Activated naive CD4-positive, alpha-beta T cell treated with anti-CD3 and anti-CD28 coated beads for 36 hours (primary cell): ENCODE measurements at regions not wholly inside any gene's neighbourhood (a gene's known extent, or its start where the extent isn't known, plus 50 kb on each side); places are given as distances from the start of the nearest gene placed in this dataset.

Source experiments
- CTCF ChIA-PET: fragments of 350-600 bp; sonication (Branson Sonifier 250); formaldehyde crosslinking; loops from one replicate; lab custom pipeline; 2021; ENCODE audit warnings: antibody characterized with exemption; lab: Charles Lee
- DNase-seq: peaks from one replicate; pipeline ENCODE4 v3.0.0-alpha.2; 2020
- H3K27ac Mint-ChIP-seq: one replicate; pipeline ENCODE4 v1.8.0; 2021; ENCODE audit warnings: mild to moderate bottlenecking, mixed read lengths
- H3K27me3 Mint-ChIP-seq: one replicate; pipeline ENCODE4 v1.8.0; 2021; ENCODE audit warnings: low read depth, mixed read lengths
- H3K36me3 Mint-ChIP-seq: one replicate; pipeline ENCODE4 v1.8.0; 2021; ENCODE audit warnings: low read depth, mixed read lengths
- H3K4me1 Mint-ChIP-seq: one replicate; pipeline ENCODE4 v1.8.0; 2021; ENCODE audit warnings: low read depth, mixed read lengths
- H3K4me3 Mint-ChIP-seq: one replicate; pipeline ENCODE4 v1.8.0; 2021; ENCODE audit warnings: mild to moderate bottlenecking, moderate library complexity, mixed read lengths
- H3K9me3 Mint-ChIP-seq: one replicate; pipeline ENCODE4 v1.8.0; 2021; ENCODE audit warnings: mixed read lengths
- intact Hi-C: fragments of 100-400 bp; cut with micrococcal nuclease; formaldehyde crosslinking; loops from one replicate; pipeline ENCODE4 v1.15.1; 2023

GRCh38 chr5:125564317-125564975 is 818.0 kb upstream of the ZNF608 start:
- no peaks in the 10 kb centered on the region for H3K4me1 Mint-ChIP-seq
- intact Hi-C loops, result no loop called here
- no peaks in the 10 kb centered on the region for H3K27me3 Mint-ChIP-seq
- H3K36me3 Mint-ChIP-seq, result no peaks in the 10 kb centered on the region
- DNase-seq, result no peak
- peaks cover 13% of the 10 kb centered on the region for H3K9me3 Mint-ChIP-seq
- H3K4me3 Mint-ChIP-seq, result no peak overlapping the region
- CTCF ChIA-PET, result no interaction called here
- H3K27ac Mint-ChIP-seq, result no peak overlapping the region

- H3K4me1 Mint-ChIP-seq, result no peaks in the 10 kb centered on the region
- CTCF ChIA-PET, result no interaction called here
- intact Hi-C loops, result no loop called here
These were observed 828.1 kb upstream of the ZNF608 start for GRCh38 chr5:125574491-125575044.

GRCh38 chr5:125575171-125575890 is 828.9 kb upstream of the ZNF608 start:
- Mint-ChIP-seq H3K4me1 (no peaks in the 10 kb centered on the region), H3K36me3 (no peaks in the 10 kb centered on the region), H3K4me3 (no peak overlapping the region), H3K27me3 (no peaks in the 10 kb centered on the region), H3K27ac (no peak overlapping the region), H3K9me3 (peaks cover 6% of the 10 kb centered on the region)
- CTCF ChIA-PET, result no interaction called here
- intact Hi-C loops, result no loop called here
- no peak for DNase-seq

More at GRCh38 chr5:125574491-125575044, 828.1 kb upstream of the ZNF608 start:
- Mint-ChIP-seq H3K9me3 (peaks cover 7% of the 10 kb centered on the region), H3K27me3 (no peaks in the 10 kb centered on the region), H3K27ac (no peak overlapping the region), H3K36me3 (no peaks in the 10 kb centered on the region), H3K4me3 (no peak overlapping the region)
- no peak for DNase-seq

GRCh38 chr5:125575891-125576505 is 829.6 kb upstream of the ZNF608 start:
- H3K27ac Mint-ChIP-seq, result no peak overlapping the region
- DNase-seq, result no peak
- H3K36me3 Mint-ChIP-seq, result no peaks in the 10 kb centered on the region
- H3K27me3 Mint-ChIP-seq, result no peaks in the 10 kb centered on the region
- H3K4me1 Mint-ChIP-seq, result no peaks in the 10 kb centered on the region
- no peak overlapping the region for H3K4me3 Mint-ChIP-seq
- intact Hi-C loops, result no loop called here
- CTCF ChIA-PET, result interaction anchor here (0.6 kb wide), 1 partner anchor 445 kb away, joined by 3 read pairs; no protein-coding TSS in a partner anchor
- peaks cover 4% of the 10 kb centered on the region for H3K9me3 Mint-ChIP-seq

GRCh38 chr5:125576822-125577221 is 830.4 kb upstream of the ZNF608 start:
- Mint-ChIP-seq H3K9me3 (peaks cover 4% of the 10 kb centered on the region), H3K27me3 (no peaks in the 10 kb centered on the region), H3K4me1 (no peaks in the 10 kb centered on the region), H3K4me3 (no peak overlapping the region), H3K36me3 (no peaks in the 10 kb centered on the region), H3K27ac (no peak overlapping the region)
- CTCF ChIA-PET, result interaction anchor here (0.6 kb wide), 1 partner anchor 444 kb away, joined by 3 read pairs; no protein-coding TSS in a partner anchor
- DNase-seq, result no peak
- intact Hi-C loops, result no loop called here

- intact Hi-C loops, result no loop called here
- no peaks in the 10 kb centered on the region for H3K4me1 Mint-ChIP-seq
- no peak overlapping the region for H3K27ac Mint-ChIP-seq
- no peak for DNase-seq
- no peaks in the 10 kb centered on the region for H3K9me3 Mint-ChIP-seq
- H3K4me3 Mint-ChIP-seq, result no peak overlapping the region
- H3K36me3 Mint-ChIP-seq, result no peaks in the 10 kb centered on the region
- no peaks in the 10 kb centered on the region for H3K27me3 Mint-ChIP-seq
- CTCF ChIA-PET, result no interaction called here
These were observed 832.1 kb upstream of the ZNF608 start for GRCh38 chr5:125578551-125578950.

GRCh38 chr5:125579182-125579581 is 832.7 kb upstream of the ZNF608 start:
- Mint-ChIP-seq H3K36me3 (no peaks in the 10 kb centered on the region), H3K27me3 (no peaks in the 10 kb centered on the region), H3K27ac (no peak overlapping the region), H3K4me3 (no peak overlapping the region), H3K9me3 (no peaks in the 10 kb centered on the region), H3K4me1 (no peaks in the 10 kb centered on the region)
- CTCF ChIA-PET, result no interaction called here
- intact Hi-C loops, result no loop called here
- no peak for DNase-seq

GRCh38 chr5:125581311-125581710 is 834.9 kb upstream of the ZNF608 start:
- Mint-ChIP-seq H3K4me1 (no peaks in the 10 kb centered on the region), H3K36me3 (no peaks in the 10 kb centered on the region), H3K4me3 (no peak overlapping the region), H3K9me3 (peaks cover 2% of the 10 kb centered on the region), H3K27ac (no peak overlapping the region), H3K27me3 (no peaks in the 10 kb centered on the region)
- CTCF ChIA-PET, result no interaction called here
- DNase-seq, result no peak
- intact Hi-C loops, result no loop called here

- CTCF ChIA-PET, result no interaction called here
- Mint-ChIP-seq H3K4me3 (no peak overlapping the region), H3K27ac (no peak overlapping the region), H3K27me3 (no peaks in the 10 kb centered on the region), H3K36me3 (no peaks in the 10 kb centered on the region), H3K4me1 (no peaks in the 10 kb centered on the region), H3K9me3 (peaks cover 5% of the 10 kb centered on the region)
- no peak for DNase-seq
- intact Hi-C loops, result no loop called here
These were observed 835.9 kb upstream of the ZNF608 start for GRCh38 chr5:125582352-125582751.

- Mint-ChIP-seq H3K27me3 (no peaks in the 10 kb centered on the region), H3K4me1 (no peaks in the 10 kb centered on the region), H3K36me3 (no peaks in the 10 kb centered on the region), H3K4me3 (no peak overlapping the region), H3K9me3 (peaks cover 9% of the 10 kb centered on the region), H3K27ac (no peak overlapping the region)
- no peak for DNase-seq
- CTCF ChIA-PET, result no interaction called here
- intact Hi-C loops, result no loop called here
These were observed 837.1 kb upstream of the ZNF608 start for GRCh38 chr5:125583321-125584139.

GRCh38 chr5:125584140-125584520 is 837.7 kb upstream of the ZNF608 start:
- no peak overlapping the region for H3K27ac Mint-ChIP-seq
- no peak for DNase-seq
- H3K4me3 Mint-ChIP-seq, result no peak overlapping the region
- intact Hi-C loops, result no loop called here
- H3K9me3 Mint-ChIP-seq, result peaks cover 9% of the 10 kb centered on the region
- H3K4me1 Mint-ChIP-seq, result no peaks in the 10 kb centered on the region
- CTCF ChIA-PET, result no interaction called here
- no peaks in the 10 kb centered on the region for H3K36me3 Mint-ChIP-seq
- H3K27me3 Mint-ChIP-seq, result no peaks in the 10 kb centered on the region

- no peaks in the 10 kb centered on the region for H3K27me3 Mint-ChIP-seq
- no peaks in the 10 kb centered on the region for H3K36me3 Mint-ChIP-seq
- no peak overlapping the region for H3K4me3 Mint-ChIP-seq
- DNase-seq, result no peak
- CTCF ChIA-PET, result no interaction called here
- H3K9me3 Mint-ChIP-seq, result peaks cover 9% of the 10 kb centered on the region
- H3K4me1 Mint-ChIP-seq, result no peaks in the 10 kb centered on the region
- H3K27ac Mint-ChIP-seq, result no peak overlapping the region
- intact Hi-C loops, result no loop called here
These were observed 835.6 kb upstream of the GRAMD2B start for GRCh38 chr5:125587631-125588030.
